HG03558 (cell line): ENCODE measurements at regions not wholly inside any gene's neighbourhood (a gene's known extent, or its start where the extent isn't known, plus 50 kb on each side); places are given as distances from the start of the nearest gene placed in this dataset.
"Not testable (repeated sequence)": the region's sequence is repeated elsewhere in the genome, so short reads cannot be mapped to it uniquely, and the experiment has no call there.

Source experiments
- ATAC-seq: cut with Tn5 transposase; IDR thresholded peaks from one replicate; pipeline ENCODE4 v1.9.1; 2021; ENCODE audit warnings: moderate number of reproducible peaks; ENCODE audit not compliant: unreplicated experiment; ENCODE audit errors: extremely low read depth

GRCh38 chr6:150456466-150456865, 87.7 kb downstream of the IYD start:
- no peak for ATAC-seq

GRCh38 chr6:150456902-150457643, 88.3 kb downstream of the IYD start:
- no peak for ATAC-seq

GRCh38 chr6:150458579-150458978, 89.8 kb downstream of the IYD start:
- no peak for ATAC-seq

GRCh38 chr6:150463852-150464251, 95.0 kb downstream of the IYD start:
- no peak for ATAC-seq

GRCh38 chr6:150464966-150465365, 96.2 kb downstream of the IYD start:
- no peak for ATAC-seq

- ATAC-seq, result no peak
These were observed 96.8 kb downstream of the IYD start for GRCh38 chr6:150465610-150466009.

GRCh38 chr6:150466196-150466595, 97.4 kb downstream of the IYD start:
- ATAC-seq, result no peak

- no peak for ATAC-seq
These were observed 101.3 kb downstream of the IYD start for GRCh38 chr6:150470131-150470530.

- ATAC-seq, result no peak
These were observed 102.3 kb downstream of the IYD start for GRCh38 chr6:150470960-150471665.

- no peak for ATAC-seq
These were observed 110.1 kb downstream of the IYD start for GRCh38 chr6:150478656-150479545.

- ATAC-seq, result no peak
These were observed 114.1 kb downstream of the IYD start for GRCh38 chr6:150482883-150483409.

- no peak for ATAC-seq
These were observed 114.3 kb upstream of the PLEKHG1 start for GRCh38 chr6:150485161-150485958.

- no peak for ATAC-seq
These were observed 113.6 kb upstream of the PLEKHG1 start for GRCh38 chr6:150486048-150486447.

- ATAC-seq, result no peak
These were observed 109.1 kb upstream of the PLEKHG1 start for GRCh38 chr6:150490586-150490985.

- ATAC-seq, result peak; percentile 72
These were observed 108.4 kb upstream of the PLEKHG1 start for GRCh38 chr6:150491131-150491810.

- no peak for ATAC-seq
These were observed 107.9 kb upstream of the PLEKHG1 start for GRCh38 chr6:150491811-150492172.

- no peak for ATAC-seq
These were observed 107.2 kb upstream of the PLEKHG1 start for GRCh38 chr6:150492507-150492906.

- ATAC-seq, result no peak
These were observed 106.7 kb upstream of the PLEKHG1 start for GRCh38 chr6:150492941-150493340.

GRCh38 chr6:150493552-150493951, 106.1 kb upstream of the PLEKHG1 start:
- not testable (repeated sequence) for ATAC-seq
